ENCODE measurements at regions not wholly inside any gene's neighbourhood (a gene's known extent, or its start where the extent isn't known, plus 50 kb on each side); places are given as distances from the start of the nearest gene placed in this dataset.
A peak's percentile ranks its signal among the peaks of the same experiment; 100 is the strongest.

DNA sequence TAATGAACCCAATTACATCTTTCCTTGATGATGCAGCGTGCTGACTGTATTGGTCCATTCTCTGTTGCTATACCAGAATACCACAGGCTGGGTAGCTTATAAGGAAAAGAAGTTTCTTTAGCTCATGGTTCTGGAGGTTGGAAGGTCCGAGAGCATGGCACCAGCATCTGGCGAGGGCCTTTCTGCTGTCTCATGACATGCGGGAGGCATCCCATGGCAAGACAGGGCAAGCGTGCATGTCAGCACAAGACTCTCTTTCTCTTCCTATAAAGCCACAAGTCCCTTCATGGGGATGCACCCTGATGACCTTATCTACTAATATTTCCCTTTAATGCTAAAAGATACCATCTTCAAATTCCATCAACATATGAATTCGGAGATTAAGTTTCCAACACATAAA lies 122.8 kb upstream of the FHL2 start:
- intact Hi-C loops (cut with DNase I), result loop anchor here (2.0 kb wide), 1 partner anchor 151 kb away; no protein-coding TSS in a partner anchor
- Histone ChIP-seq H3K27me3 (replicated peaks; ENCODE audit: insufficient read depth) (no peaks in the 10 kb centered on the region), H3K4me1 (replicated peaks) (no peaks in the 10 kb centered on the region), H3K27ac (no peak overlapping the region), H3K4me3 (no peak overlapping the region), H3K9me3 (no peaks in the 10 kb centered on the region), H3K36me3 (no peaks in the 10 kb centered on the region)
- 74% methylated on average over 6 of the region's 6 CpGs for WGBS
- TF ChIP-seq POLR2A (IDR thresholded peaks at IDR 0.05) (no peak), POLR2AphosphoS5 (IDR thresholded peaks at IDR 0.05) (no peak)
- TF ChIP-seq, protein P1, sequence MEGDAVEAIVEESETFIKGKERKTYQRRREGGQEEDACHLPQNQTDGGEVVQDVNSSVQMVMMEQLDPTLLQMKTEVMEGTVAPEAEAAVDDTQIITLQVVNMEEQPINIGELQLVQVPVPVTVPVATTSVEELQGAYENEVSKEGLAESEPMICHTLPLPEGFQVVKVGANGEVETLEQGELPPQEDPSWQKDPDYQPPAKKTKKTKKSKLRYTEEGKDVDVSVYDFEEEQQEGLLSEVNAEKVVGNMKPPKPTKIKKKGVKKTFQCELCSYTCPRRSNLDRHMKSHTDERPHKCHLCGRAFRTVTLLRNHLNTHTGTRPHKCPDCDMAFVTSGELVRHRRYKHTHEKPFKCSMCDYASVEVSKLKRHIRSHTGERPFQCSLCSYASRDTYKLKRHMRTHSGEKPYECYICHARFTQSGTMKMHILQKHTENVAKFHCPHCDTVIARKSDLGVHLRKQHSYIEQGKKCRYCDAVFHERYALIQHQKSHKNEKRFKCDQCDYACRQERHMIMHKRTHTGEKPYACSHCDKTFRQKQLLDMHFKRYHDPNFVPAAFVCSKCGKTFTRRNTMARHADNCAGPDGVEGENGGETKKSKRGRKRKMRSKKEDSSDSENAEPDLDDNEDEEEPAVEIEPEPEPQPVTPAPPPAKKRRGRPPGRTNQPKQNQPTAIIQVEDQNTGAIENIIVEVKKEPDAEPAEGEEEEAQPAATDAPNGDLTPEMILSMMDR (IDR thresholded peaks at IDR 0.05), result no peak
- DNase-seq (ENCODE audit: low spot score), result no peak

GRCh38 chr2:105521176-105521575 lies 122.3 kb upstream of the FHL2 start:
- 10% methylated on average over 1 of the region's 1 CpG for WGBS
- intact Hi-C loops (cut with DNase I), result loop anchor here (2.0 kb wide), 1 partner anchor 150 kb away; no protein-coding TSS in a partner anchor
- no peak for DNase-seq (ENCODE audit: low spot score)

DNA sequence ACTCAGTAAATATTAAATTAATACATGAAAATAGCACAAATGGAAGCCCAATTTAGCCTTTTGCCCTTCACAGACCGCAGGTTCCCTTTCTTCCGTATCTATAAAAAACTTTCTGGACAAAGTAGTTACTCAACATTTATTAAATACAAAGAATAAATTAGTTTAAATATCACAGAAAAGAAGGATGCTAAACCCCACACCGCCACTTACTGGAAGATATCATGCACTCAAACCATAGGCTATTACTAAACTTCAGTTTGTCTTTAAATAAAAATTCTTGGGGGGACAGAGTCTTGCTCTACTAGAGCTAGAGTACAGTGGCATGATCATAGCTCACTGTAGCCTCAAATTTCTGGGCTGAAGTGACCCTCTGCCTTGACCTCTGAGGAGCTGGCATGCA lies 120.7 kb upstream of the FHL2 start:
- no peaks in the 10 kb centered on the region for H3K9me3 ChIP-seq
- no peak overlapping the region for H3K27ac ChIP-seq
- intact Hi-C loops (cut with DNase I), result no loop called here
- TF ChIP-seq, protein P1 (IDR thresholded peaks at IDR 0.05), result no peak
- no peak for TF ChIP-seq POLR2AphosphoS5 (IDR thresholded peaks at IDR 0.05)
- no peak for TF ChIP-seq POLR2A (IDR thresholded peaks at IDR 0.05)
- DNase-seq (ENCODE audit: low spot score), result no peak
- no peak overlapping the region for H3K4me3 ChIP-seq
- H3K27me3 ChIP-seq (replicated peaks; ENCODE audit: insufficient read depth), result no peaks in the 10 kb centered on the region
- 64% methylated on average over 3 of the region's 3 CpGs for WGBS
- H3K36me3 ChIP-seq, result no peaks in the 10 kb centered on the region
- H3K4me1 ChIP-seq (replicated peaks), result no peaks in the 10 kb centered on the region

More at GRCh38 chr2:105521176-105521575, 122.3 kb upstream of the FHL2 start:
- H3K36me3 ChIP-seq, result no peaks in the 10 kb centered on the region
- TF ChIP-seq POLR2AphosphoS5 (IDR thresholded peaks at IDR 0.05), result no peak
- TF ChIP-seq POLR2A (IDR thresholded peaks at IDR 0.05), result no peak
- TF ChIP-seq, protein P1 (IDR thresholded peaks at IDR 0.05), result peak; percentile 25 to 70 (median 62)
- no peak overlapping the region for H3K4me3 ChIP-seq
- H3K27me3 ChIP-seq (replicated peaks; ENCODE audit: insufficient read depth), result no peaks in the 10 kb centered on the region
- no peaks in the 10 kb centered on the region for H3K9me3 ChIP-seq
- no peaks in the 10 kb centered on the region for H3K4me1 ChIP-seq (replicated peaks)
- H3K27ac ChIP-seq, result no peak overlapping the region

DNA sequence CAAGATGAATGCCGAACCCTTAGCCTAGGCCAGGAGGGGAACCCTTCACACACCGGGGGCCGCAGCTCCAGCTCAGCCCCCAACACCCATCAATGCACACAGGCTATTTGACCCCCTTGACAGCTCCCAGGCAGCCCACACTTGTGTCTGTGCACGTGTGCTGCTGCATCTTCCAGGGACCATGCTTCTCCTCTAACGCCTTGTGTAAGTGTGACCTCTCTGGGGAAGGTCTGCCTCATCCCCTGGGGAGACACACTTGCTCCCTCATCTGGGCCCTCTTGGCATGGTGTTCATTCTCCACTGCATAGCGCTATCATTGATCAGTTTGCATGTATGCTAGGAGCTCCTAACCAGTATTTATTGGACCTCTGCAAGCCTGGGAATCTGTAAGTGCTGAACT lies 120.0 kb upstream of the FHL2 start:
- DNase-seq (ENCODE audit: low spot score), result no peak
- 93% methylated on average over 6 of the region's 6 CpGs for WGBS
- H3K4me1 ChIP-seq (replicated peaks), result no peaks in the 10 kb centered on the region
- no peaks in the 10 kb centered on the region for H3K9me3 ChIP-seq
- H3K27ac ChIP-seq, result no peak overlapping the region
- H3K27me3 ChIP-seq (replicated peaks; ENCODE audit: insufficient read depth), result no peaks in the 10 kb centered on the region
- intact Hi-C loops (cut with DNase I), result no loop called here
- H3K36me3 ChIP-seq, result no peaks in the 10 kb centered on the region
- H3K4me3 ChIP-seq, result no peak overlapping the region
- TF ChIP-seq, protein P1 (IDR thresholded peaks at IDR 0.05), result no peak
- no peak for TF ChIP-seq POLR2AphosphoS5 (IDR thresholded peaks at IDR 0.05)
- no peak for TF ChIP-seq POLR2A (IDR thresholded peaks at IDR 0.05)

GRCh38 chr2:105517814-105518705 lies 119.2 kb upstream of the FHL2 start:
- intact Hi-C loops (cut with DNase I), result no loop called here
- no peak for DNase-seq (ENCODE audit: low spot score)
- 85% methylated on average over 8 of the region's 8 CpGs for WGBS

More at GRCh38 chr2:105517814-105518705, 119.2 kb upstream of the FHL2 start:
- H3K27me3 ChIP-seq (replicated peaks; ENCODE audit: insufficient read depth), result no peaks in the 10 kb centered on the region
- no peak overlapping the region for H3K4me3 ChIP-seq
- no peak for TF ChIP-seq POLR2AphosphoS5 (IDR thresholded peaks at IDR 0.05)
- TF ChIP-seq, protein P1 (IDR thresholded peaks at IDR 0.05), result no peak
- no peak for TF ChIP-seq POLR2A (IDR thresholded peaks at IDR 0.05)
- no peaks in the 10 kb centered on the region for H3K9me3 ChIP-seq
- no peak overlapping the region for H3K27ac ChIP-seq
- H3K4me1 ChIP-seq (replicated peaks), result no peaks in the 10 kb centered on the region
- no peaks in the 10 kb centered on the region for H3K36me3 ChIP-seq
